ENCODE measurements at regions not wholly inside any gene's neighbourhood (a gene's known extent, or its start where the extent isn't known, plus 50 kb on each side); places are given as distances from the start of the nearest gene placed in this dataset.

DNA sequence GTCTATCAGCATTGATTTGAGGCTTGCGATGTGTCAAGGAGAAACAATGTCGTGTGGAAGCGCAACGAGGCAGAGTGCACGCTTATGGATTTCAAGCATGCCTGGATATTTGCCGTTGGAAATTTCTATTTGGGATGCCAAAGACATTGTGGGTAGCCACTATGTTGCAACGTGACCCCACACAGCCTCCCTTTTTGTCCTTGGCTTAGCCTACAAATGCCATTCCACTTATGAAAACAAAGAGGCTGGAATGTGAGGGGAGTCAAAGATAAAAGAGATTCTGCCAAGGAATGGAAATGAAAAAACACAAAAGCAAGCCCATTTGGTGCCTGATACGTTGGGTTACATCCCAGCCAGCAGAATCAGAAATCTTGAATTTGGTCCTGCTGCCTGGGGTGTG lies 721.2 kb downstream of the GALR1 start:
- POLR2A ChIA-PET: no interaction called here
- Mint-ChIP-seq H3K4me1 (ENCODE audit: low read depth) (no peaks in the 10 kb centered on the region), H3K9me3 (ENCODE audit: insufficient read depth) (no peaks in the 10 kb centered on the region)

DNA sequence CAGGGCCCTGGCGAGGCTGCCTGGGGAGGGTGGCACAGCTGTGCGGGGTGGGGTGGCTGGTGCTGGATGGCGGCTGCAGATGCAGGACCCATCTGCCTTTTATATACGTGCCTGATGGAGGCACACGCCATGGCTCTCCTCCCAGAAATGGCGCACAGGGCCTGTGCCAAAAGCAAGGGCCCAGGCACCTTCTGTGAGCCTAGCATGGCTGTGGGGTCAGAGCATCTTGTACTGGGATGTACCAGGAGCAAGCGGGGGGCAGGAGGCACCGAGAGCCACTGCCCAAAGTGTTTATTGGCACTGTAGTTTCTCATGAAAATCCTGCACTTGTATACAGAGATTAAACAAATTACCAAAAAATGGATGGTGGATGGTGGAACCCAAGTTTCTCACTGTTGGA lies 724.1 kb downstream of the GALR1 start:
- no peaks in the 10 kb centered on the region for H3K27me3 Mint-ChIP-seq (ENCODE audit: low read depth)
- DNase-seq (no peak), ATAC-seq (no peak)
- H3K36me3 Mint-ChIP-seq (ENCODE audit: low read depth): no peaks in the 10 kb centered on the region
- POLR2A ChIA-PET: no interaction called here
- H3K9me3 Mint-ChIP-seq (ENCODE audit: insufficient read depth): no peaks in the 10 kb centered on the region
- H3K4me3 Mint-ChIP-seq: no peak overlapping the region
- no peak overlapping the region for H3K27ac Mint-ChIP-seq
- CTCF ChIA-PET: no interaction called here
- H3K4me1 Mint-ChIP-seq (ENCODE audit: low read depth): no peaks in the 10 kb centered on the region

More for the DNA sequence above, 721.2 kb downstream of the GALR1 start:
- H3K36me3 Mint-ChIP-seq (ENCODE audit: low read depth): no peaks in the 10 kb centered on the region
- no peak overlapping the region for H3K4me3 Mint-ChIP-seq
- no peak for ATAC-seq
- CTCF ChIA-PET: no interaction called here
- H3K27me3 Mint-ChIP-seq (ENCODE audit: low read depth): no peaks in the 10 kb centered on the region
- no peak overlapping the region for H3K27ac Mint-ChIP-seq
- DNase-seq: no peak

DNA sequence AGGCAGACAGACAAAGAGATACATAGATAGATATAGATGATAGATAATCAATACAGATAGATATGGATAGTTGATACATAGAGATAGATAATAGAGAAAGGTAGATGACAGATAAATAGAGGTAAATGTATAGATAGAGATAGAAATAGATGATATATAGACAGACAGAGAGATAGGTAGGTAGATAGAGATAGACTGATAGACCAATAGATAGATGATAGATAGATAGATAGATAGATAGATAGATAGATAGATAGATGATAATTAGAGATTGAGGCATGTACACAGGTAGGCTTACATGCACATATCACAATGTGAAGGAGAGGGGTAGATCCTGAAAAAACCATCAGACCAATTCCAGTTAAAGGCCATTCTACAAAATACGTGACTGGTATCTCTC lies 724.7 kb downstream of the GALR1 start:
- no peaks in the 10 kb centered on the region for H3K36me3 Mint-ChIP-seq (ENCODE audit: low read depth)
- ChIA-PET CTCF (no interaction called here), POLR2A (no interaction called here)
- H3K27ac Mint-ChIP-seq: no peak overlapping the region
- ATAC-seq (no peak), DNase-seq (no peak)
- no peaks in the 10 kb centered on the region for H3K27me3 Mint-ChIP-seq (ENCODE audit: low read depth)
- no peaks in the 10 kb centered on the region for H3K9me3 Mint-ChIP-seq (ENCODE audit: insufficient read depth)
- H3K4me3 Mint-ChIP-seq: no peak overlapping the region
- no peaks in the 10 kb centered on the region for H3K4me1 Mint-ChIP-seq (ENCODE audit: low read depth)

DNA sequence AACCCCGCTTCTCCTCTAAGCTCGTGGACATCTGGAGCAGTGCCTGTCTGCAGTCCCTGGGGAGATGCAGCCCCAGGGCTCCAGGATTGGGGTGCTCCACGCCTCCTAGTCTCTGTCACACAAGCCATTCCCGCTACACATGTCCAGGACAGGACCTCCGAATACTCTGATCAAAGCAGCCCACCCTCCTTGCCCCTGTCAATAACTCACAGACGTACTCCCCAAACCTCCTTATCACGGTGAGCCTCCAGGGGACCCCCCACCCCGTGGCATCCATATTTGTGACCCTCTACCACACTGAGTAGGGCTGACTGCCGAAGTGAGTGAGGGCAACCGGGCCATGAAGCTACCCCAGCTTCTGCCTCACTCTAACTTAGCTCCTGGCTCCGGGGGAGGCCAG lies 727.7 kb downstream of the GALR1 start:
- Mint-ChIP-seq H3K27me3 (ENCODE audit: low read depth) (no peaks in the 10 kb centered on the region), H3K27ac (no peak overlapping the region), H3K4me1 (ENCODE audit: low read depth) (no peaks in the 10 kb centered on the region), H3K4me3 (no peak overlapping the region), H3K9me3 (ENCODE audit: insufficient read depth) (no peaks in the 10 kb centered on the region), H3K36me3 (ENCODE audit: low read depth) (no peaks in the 10 kb centered on the region)
- POLR2A ChIA-PET: no interaction called here
- ATAC-seq (no peak), DNase-seq (no peak)
- CTCF ChIA-PET: no interaction called here

DNA sequence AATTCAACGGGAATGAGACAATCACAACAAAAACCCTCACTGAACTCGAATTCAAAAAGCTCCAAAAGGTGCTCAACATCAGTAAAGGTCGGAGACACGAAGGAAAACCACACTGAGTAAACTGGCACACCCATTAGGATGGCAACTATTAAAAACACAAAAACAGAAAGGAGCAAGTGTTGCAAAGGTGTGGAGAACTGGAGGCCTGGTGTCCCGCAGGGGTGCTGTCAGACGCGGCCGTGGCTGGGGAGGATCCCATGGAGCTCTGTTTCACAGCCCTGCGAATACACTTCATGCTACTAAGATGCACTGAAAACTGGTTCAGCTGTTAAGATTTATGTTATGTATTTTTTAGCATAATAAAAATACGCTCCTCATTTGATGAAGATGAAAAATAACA lies 730.6 kb downstream of the GALR1 start:
- POLR2A ChIA-PET: no interaction called here
- H3K27me3 Mint-ChIP-seq (ENCODE audit: low read depth): no peaks in the 10 kb centered on the region
- H3K9me3 Mint-ChIP-seq (ENCODE audit: insufficient read depth): no peaks in the 10 kb centered on the region
- ATAC-seq (no peak), DNase-seq (no peak)
- no peak overlapping the region for H3K4me3 Mint-ChIP-seq
- no peaks in the 10 kb centered on the region for H3K4me1 Mint-ChIP-seq (ENCODE audit: low read depth)
- H3K27ac Mint-ChIP-seq: no peak overlapping the region
- CTCF ChIA-PET: no interaction called here
- no peaks in the 10 kb centered on the region for H3K36me3 Mint-ChIP-seq (ENCODE audit: low read depth)

DNA sequence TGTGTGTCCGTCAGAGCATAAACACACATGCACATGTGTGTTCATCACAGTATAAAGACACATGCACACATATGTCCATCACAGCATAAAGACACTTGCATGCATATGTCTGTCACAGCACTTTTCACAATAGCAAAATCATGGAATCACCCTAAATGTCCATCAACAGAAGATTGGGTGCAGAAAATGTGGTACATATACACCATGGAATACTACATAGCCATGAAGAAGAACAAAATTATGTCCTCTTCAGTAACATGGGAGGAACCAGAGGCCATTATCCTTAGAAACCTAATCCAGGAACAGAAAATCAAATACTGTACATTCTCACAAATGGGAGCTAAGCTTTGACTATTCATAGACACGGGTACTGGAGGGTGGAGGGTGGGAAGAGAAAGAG lies 732.2 kb downstream of the GALR1 start:
- Mint-ChIP-seq H3K27me3 (ENCODE audit: low read depth) (no peaks in the 10 kb centered on the region), H3K9me3 (ENCODE audit: insufficient read depth) (no peaks in the 10 kb centered on the region), H3K4me3 (no peak overlapping the region), H3K4me1 (ENCODE audit: low read depth) (no peaks in the 10 kb centered on the region), H3K27ac (no peak overlapping the region), H3K36me3 (ENCODE audit: low read depth) (no peaks in the 10 kb centered on the region)
- DNase-seq (no peak), ATAC-seq (no peak)
- ChIA-PET CTCF (no interaction called here), POLR2A (no interaction called here)

DNA sequence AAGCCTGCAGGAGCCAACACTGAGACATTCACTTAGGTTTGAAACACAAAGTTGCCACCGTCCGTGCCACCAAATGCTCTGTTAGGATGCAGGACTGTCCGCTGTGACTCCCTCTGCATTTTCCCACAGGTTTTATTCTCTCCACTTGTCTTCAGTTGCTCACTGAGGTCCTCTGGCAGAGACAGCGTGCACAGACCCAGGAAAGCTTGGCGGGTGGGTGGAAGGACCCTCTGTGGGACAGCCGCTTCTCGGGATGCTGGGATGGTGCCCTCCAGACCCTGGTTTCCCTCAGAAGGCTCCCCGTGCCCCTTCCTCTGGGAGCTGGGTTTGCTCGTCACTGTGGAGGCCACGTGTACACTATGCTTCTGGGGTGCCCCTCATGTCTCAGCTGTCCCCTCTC lies 733.6 kb downstream of the GALR1 start:
- Mint-ChIP-seq H3K4me3 (no peak overlapping the region), H3K27ac (no peak overlapping the region), H3K4me1 (ENCODE audit: low read depth) (no peaks in the 10 kb centered on the region), H3K36me3 (ENCODE audit: low read depth) (no peaks in the 10 kb centered on the region), H3K27me3 (ENCODE audit: low read depth) (no peaks in the 10 kb centered on the region), H3K9me3 (ENCODE audit: insufficient read depth) (no peaks in the 10 kb centered on the region)
- DNase-seq (no peak), ATAC-seq (no peak)
- ChIA-PET CTCF (no interaction called here), POLR2A (no interaction called here)

DNA sequence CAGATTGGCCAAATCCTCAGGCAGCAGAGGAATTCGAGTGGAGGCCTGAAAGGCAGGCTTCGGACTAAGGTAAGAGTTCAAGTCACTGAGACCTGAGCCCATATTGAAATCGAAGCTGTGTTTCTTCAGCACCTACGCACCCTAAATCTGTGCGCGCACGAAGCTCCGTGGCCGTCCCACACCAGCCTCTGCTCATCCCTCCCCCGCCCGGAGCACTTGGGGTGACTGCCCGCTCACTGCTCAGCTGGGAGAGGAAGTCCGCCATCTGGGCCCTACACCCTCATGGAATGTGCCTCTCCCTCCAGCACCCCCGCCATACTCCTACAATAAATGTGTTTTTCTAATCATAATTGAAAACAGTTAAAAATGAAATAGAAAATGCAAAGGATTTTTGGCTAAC lies 734.5 kb downstream of the GALR1 start:
- DNase-seq (no peak), ATAC-seq (no peak)
- H3K4me3 Mint-ChIP-seq: no peak overlapping the region
- no peaks in the 10 kb centered on the region for H3K27me3 Mint-ChIP-seq (ENCODE audit: low read depth)
- no peaks in the 10 kb centered on the region for H3K36me3 Mint-ChIP-seq (ENCODE audit: low read depth)
- H3K27ac Mint-ChIP-seq: no peak overlapping the region
- no peaks in the 10 kb centered on the region for H3K4me1 Mint-ChIP-seq (ENCODE audit: low read depth)
- no peaks in the 10 kb centered on the region for H3K9me3 Mint-ChIP-seq (ENCODE audit: insufficient read depth)
- ChIA-PET POLR2A (no interaction called here), CTCF (no interaction called here)

DNA sequence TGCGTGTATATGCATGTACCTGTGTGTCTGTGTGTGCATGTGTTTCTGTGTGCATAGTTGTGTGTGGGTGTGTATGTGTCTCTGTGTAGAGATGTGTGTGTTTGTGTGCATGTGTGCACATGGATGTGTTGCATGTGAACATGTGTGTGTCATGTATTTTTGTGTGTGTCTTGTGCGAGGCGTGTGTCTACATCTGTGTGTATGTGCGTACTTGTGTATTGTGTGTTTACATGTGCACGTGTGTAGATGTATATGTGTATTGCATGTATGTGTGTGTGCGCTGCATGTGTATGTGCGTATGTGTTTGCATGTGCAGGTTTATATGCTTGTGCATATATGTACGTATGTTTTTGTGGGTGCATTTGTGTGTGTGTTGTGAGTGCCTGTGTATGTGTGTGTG lies 735.2 kb downstream of the GALR1 start:
- no peaks in the 10 kb centered on the region for H3K4me1 Mint-ChIP-seq (ENCODE audit: low read depth)
- no peak for DNase-seq
- no peak for ATAC-seq
- H3K9me3 Mint-ChIP-seq (ENCODE audit: insufficient read depth): no peaks in the 10 kb centered on the region
- no peaks in the 10 kb centered on the region for H3K36me3 Mint-ChIP-seq (ENCODE audit: low read depth)
- no peaks in the 10 kb centered on the region for H3K27me3 Mint-ChIP-seq (ENCODE audit: low read depth)
- H3K27ac Mint-ChIP-seq: no peak overlapping the region
- POLR2A ChIA-PET: no interaction called here
- CTCF ChIA-PET: no interaction called here
- H3K4me3 Mint-ChIP-seq: no peak overlapping the region

DNA sequence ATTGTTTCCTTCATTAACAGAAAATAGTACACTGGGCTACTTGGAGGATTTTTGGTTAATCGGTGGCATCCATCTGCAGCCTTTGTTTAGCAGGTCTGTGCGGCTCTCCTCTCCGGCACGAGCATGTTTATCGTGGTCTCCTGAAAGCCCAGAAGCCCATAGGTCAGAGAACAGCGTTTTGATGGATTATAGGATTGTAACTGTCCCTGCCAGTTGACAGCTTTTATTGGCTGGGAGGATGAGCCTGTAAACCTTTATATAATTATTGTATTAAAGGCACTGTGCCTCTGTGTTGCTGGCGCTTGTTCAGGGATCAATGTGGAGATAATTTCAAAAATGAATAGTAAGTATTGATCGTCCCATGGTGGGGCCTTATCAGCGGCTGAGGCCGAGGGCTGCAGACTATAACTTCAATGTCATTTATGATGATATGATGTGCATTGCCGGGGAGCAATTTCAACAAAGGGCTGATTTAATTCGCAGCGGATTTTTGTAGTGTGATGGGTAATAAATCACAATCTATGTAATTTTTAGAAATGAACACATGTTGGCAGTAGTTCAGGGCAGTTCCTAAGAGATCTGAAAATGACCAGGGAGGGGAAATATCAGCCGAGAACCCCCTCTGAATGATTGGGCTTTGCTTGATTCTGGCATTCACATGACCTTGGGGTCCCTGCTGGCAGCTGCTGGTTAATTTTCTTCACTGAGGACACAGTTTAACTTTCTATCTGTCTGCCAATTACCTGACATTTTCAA lies 736.1 kb downstream of the GALR1 start:
- Mint-ChIP-seq H3K4me3 (no peak overlapping the region), H3K4me1 (ENCODE audit: low read depth) (no peaks in the 10 kb centered on the region), H3K27ac (no peak overlapping the region), H3K36me3 (ENCODE audit: low read depth) (no peaks in the 10 kb centered on the region), H3K27me3 (ENCODE audit: low read depth) (no peaks in the 10 kb centered on the region), H3K9me3 (ENCODE audit: insufficient read depth) (no peaks in the 10 kb centered on the region)
- DNase-seq (no peak), ATAC-seq (no peak)
- ChIA-PET CTCF (no interaction called here), POLR2A (no interaction called here)

DNA sequence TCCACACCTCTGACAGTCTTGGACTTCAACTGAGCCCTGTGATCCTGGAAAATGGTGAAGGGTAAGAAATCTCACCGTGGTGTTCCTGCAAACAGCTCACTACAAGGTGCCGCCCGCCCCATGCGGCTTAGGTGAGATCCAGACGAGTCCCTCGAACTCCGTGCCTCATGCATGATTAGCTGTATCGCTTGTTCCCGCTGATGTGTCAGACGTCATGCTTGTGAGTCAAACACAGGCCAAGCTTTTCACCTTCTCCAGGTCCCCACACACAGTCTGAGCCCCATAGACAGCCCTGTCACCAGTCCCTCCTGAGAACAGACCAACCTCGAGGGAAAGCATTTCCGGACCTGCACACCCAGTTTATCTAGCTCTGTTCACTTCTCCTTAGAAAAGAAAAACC lies 740.5 kb downstream of the GALR1 start:
- Mint-ChIP-seq H3K4me1 (ENCODE audit: low read depth) (no peaks in the 10 kb centered on the region), H3K36me3 (ENCODE audit: low read depth) (no peaks in the 10 kb centered on the region), H3K27ac (no peak overlapping the region), H3K9me3 (ENCODE audit: insufficient read depth) (no peaks in the 10 kb centered on the region), H3K4me3 (no peak overlapping the region), H3K27me3 (ENCODE audit: low read depth) (no peaks in the 10 kb centered on the region)
- CTCF ChIA-PET: no interaction called here
- ATAC-seq (no peak), DNase-seq (no peak)
- POLR2A ChIA-PET: no interaction called here

DNA sequence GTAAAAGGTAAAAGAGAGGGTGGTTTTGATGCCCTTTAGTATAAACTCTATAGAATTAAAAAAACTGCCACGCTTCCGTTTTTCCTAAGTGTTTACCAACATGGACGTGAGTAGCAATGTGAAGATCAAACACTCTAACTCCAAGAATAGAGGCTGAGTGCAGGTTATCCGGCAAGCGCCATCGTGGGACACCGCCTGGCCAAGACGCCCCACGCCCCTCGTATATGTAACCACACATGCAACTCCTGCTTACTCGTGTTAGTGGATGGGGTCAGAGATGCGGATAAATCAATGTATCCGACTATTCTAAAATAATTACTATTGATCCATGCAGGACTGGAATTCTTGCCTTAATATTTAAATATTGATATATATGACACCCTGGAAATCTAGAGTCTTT lies 741.3 kb downstream of the GALR1 start:
- ATAC-seq (no peak), DNase-seq (no peak)
- H3K27me3 Mint-ChIP-seq (ENCODE audit: low read depth): no peaks in the 10 kb centered on the region
- ChIA-PET POLR2A (no interaction called here), CTCF (no interaction called here)
- H3K27ac Mint-ChIP-seq: no peak overlapping the region
- no peaks in the 10 kb centered on the region for H3K4me1 Mint-ChIP-seq (ENCODE audit: low read depth)
- no peak overlapping the region for H3K4me3 Mint-ChIP-seq
- no peaks in the 10 kb centered on the region for H3K36me3 Mint-ChIP-seq (ENCODE audit: low read depth)
- H3K9me3 Mint-ChIP-seq (ENCODE audit: insufficient read depth): no peaks in the 10 kb centered on the region

DNA sequence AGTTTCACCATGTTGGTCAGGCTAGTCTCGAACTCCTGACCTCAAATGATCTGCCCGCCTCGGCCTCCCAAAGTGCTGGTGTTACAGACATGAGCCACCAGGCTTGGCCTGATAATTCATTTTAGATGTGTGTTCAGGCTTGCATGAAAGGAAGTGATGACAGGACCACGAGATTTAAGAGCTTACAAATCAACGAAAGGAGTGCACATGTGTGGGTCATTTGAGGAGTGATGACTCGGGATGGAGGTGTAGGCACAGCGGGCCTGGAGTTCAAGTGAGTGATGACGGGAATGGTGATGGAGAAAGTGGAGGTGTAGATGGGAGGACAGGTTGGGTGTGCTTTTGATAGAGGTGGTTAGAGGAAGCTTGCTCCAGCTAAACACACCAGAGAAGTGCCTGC lies 742.4 kb downstream of the GALR1 start:
- DNase-seq: no peak
- no peak for ATAC-seq
- Mint-ChIP-seq H3K4me3 (no peak overlapping the region), H3K27me3 (ENCODE audit: low read depth) (no peaks in the 10 kb centered on the region), H3K36me3 (ENCODE audit: low read depth) (no peaks in the 10 kb centered on the region), H3K4me1 (ENCODE audit: low read depth) (no peaks in the 10 kb centered on the region), H3K9me3 (ENCODE audit: insufficient read depth) (no peaks in the 10 kb centered on the region), H3K27ac (no peak overlapping the region)
- POLR2A ChIA-PET: no interaction called here
- CTCF ChIA-PET: no interaction called here

Data from activated CD8-positive, alpha-beta T cell treated with anti-CD3 and anti-CD28 coated beads, Interleukin-2, amount 10 ng/mL, durations not matched to agents 7 days and 5 days (primary cell).